ENCODE measurements at regions not wholly inside any gene's neighbourhood (a gene's known extent, or its start where the extent isn't known, plus 50 kb on each side); places are given as distances from the start of the nearest gene placed in this dataset.

- no peak for TF ChIP-seq TAF15 (IDR thresholded peaks at IDR 0.05; ENCODE audit: low read depth, low read length, poor library complexity, severe bottlenecking)
- no peak for TF ChIP-seq BCL6 (CRISPR knock-in tag; IDR thresholded peaks at IDR 0.05)
- no peak for TF ChIP-seq ATF7-NPFF (CRISPR knock-in tag; IDR thresholded peaks at IDR 0.05; ENCODE audit: low read depth)
- TF ChIP-seq PAWR (CRISPR knock-in tag; IDR thresholded peaks at IDR 0.05; ENCODE audit: borderline replicate concordance), result no peak
- TF ChIP-seq PPARG (CRISPR knock-in tag; conservative IDR thresholded peaks at IDR 0.05), result no peak
- TF ChIP-seq SATB2 (CRISPR knock-in tag; IDR thresholded peaks at IDR 0.05), result no peak
Observed at GRCh38 chr1:81484284-81484683, 316.4 kb upstream of the ADGRL2 start (continued).

GRCh38 chr1:81478219-81478618, 322.5 kb upstream of the ADGRL2 start:
- intact Hi-C loops (cut with micrococcal nuclease; ENCODE audit: unreplicated experiment), result no loop called here
- no peaks in the 10 kb centered on the region for H4K20me1 ChIP-seq (ENCODE audit: insufficient read depth, low read length)
- DNase-seq (ENCODE audit: low spot score), result no peak
- H3K36me3 ChIP-seq (replicated peaks in 1 of 2; ENCODE audit: control insufficient read depth in 1 of 2, insufficient read depth in 2 of 2, low read length in 2 of 2), result no peaks in the 10 kb centered on the region
- no peak overlapping the region for H3K9ac ChIP-seq (ENCODE audit: insufficient read depth, low read depth, low read length)
- H3K27ac ChIP-seq (ENCODE audit: extremely low read length, insufficient read depth, low read length), result no peak overlapping the region
- in situ Hi-C loops (cut with HindIII; ENCODE audit: extremely low pct_ligation_motif_present, low pct_unique_long_range_greater_than_20kb), result no loop called here
- H3K4me1 ChIP-seq (ENCODE audit: insufficient read depth, low read length), result no peaks in the 10 kb centered on the region
- no peak for ATAC-seq
- no peak overlapping the region for H3K4me2 ChIP-seq (ENCODE audit: low read depth, low read length)
- ChIA-PET POLR2A (no interaction called here), CTCF (ENCODE audit: low intra/inter-chr PET ratio, low total read pairs) (no interaction called here)
- H3K9me3 ChIP-seq (ENCODE audit: low read length), result peaks cover 35% of the 10 kb centered on the region
- BruUV-seq (replicated peaks), result no TSS peak
- no peaks in the 10 kb centered on the region for H3K79me2 ChIP-seq (ENCODE audit: insufficient read depth, low read length)
- no peaks in the 10 kb centered on the region for H3K27me3 ChIP-seq (ENCODE audit: control insufficient read depth in 1 of 2, insufficient read depth in 2 of 2, low read length in 2 of 2)
- 3% methylated on average over 7 of the region's 7 CpGs for WGBS (ENCODE audit: low lambda C conversion rate)
- FAIRE-seq, result no peak
- no peak overlapping the region for H2AFZ ChIP-seq (ENCODE audit: low read length)
- H3K4me3 ChIP-seq (replicated peaks in 1 of 3; ENCODE audit: insufficient read depth in 1 of 3, low read depth in 2 of 3, low read length in 3 of 3), result no peak overlapping the region
- TF ChIP-seq CEBPB (IDR thresholded peaks at IDR 0.05; ENCODE audit: borderline replicate concordance, low read depth, low read length), result no peak
- no peak for TF ChIP-seq ZNF335 (CRISPR knock-in tag; IDR thresholded peaks at IDR 0.05)
- no peak for TF ChIP-seq HOXA5 (CRISPR knock-in tag; IDR thresholded peaks at IDR 0.05)
- no peak for TF ChIP-seq HMG20B (CRISPR knock-in tag; conservative IDR thresholded peaks at IDR 0.05)
- TF ChIP-seq TP53 (CRISPR knock-in tag; conservative IDR thresholded peaks at IDR 0.05), result no peak
- TF ChIP-seq AHR (CRISPR knock-in tag; IDR thresholded peaks at IDR 0.05), result no peak
- no peak for TF ChIP-seq ZBTB46 (CRISPR knock-in tag; IDR thresholded peaks at IDR 0.05; ENCODE audit: borderline replicate concordance)
- no peak for TF ChIP-seq ZKSCAN1 (IDR thresholded peaks at IDR 0.05; ENCODE audit: low read length)
- no peak for TF ChIP-seq ZNF879 (CRISPR knock-in tag; IDR thresholded peaks at IDR 0.05)
- TF ChIP-seq AGO1 (IDR thresholded peaks at IDR 0.05; ENCODE audit: low read depth, low read length, poor library complexity, severe bottlenecking), result no peak
- no peak for TF ChIP-seq SATB2 (CRISPR knock-in tag; IDR thresholded peaks at IDR 0.05)
- no peak for TF ChIP-seq ZSCAN9 (CRISPR knock-in tag; IDR thresholded peaks at IDR 0.05; ENCODE audit: borderline replicate concordance)
- no peak for TF ChIP-seq ZNF513 (CRISPR knock-in tag; conservative IDR thresholded peaks at IDR 0.05)

All from HepG2 (cell line).